ENCODE measurements at regions not wholly inside any gene's neighbourhood (a gene's known extent, or its start where the extent isn't known, plus 50 kb on each side); places are given as distances from the start of the nearest gene placed in this dataset.

GRCh38 chr1:47551971-47552528, 114.2 kb downstream of the FOXD2 start:
- intact Hi-C loops (cut with DNase I): no loop called here
- no peaks in the 10 kb centered on the region for H3K9me3 ChIP-seq
- TF ChIP-seq EP300 (IDR thresholded peaks at IDR 0.05): no peak
- TF ChIP-seq POLR2A (IDR thresholded peaks at IDR 0.05): no peak
- no peak for TF ChIP-seq CTCF (IDR thresholded peaks at IDR 0.05)
- TF ChIP-seq POLR2AphosphoS5 (IDR thresholded peaks at IDR 0.05): no peak
- H3K36me3 ChIP-seq: no peaks in the 10 kb centered on the region
- H3K27me3 ChIP-seq: peaks cover 0 to 18% (median 0%) of the 10 kb centered on the region in 3 donors
- 91 to 94% methylated on average over 4 of the region's 4 CpGs for WGBS, 2 donors
- H3K4me3 ChIP-seq: no peak overlapping the region
- no peak overlapping the region for H3K27ac ChIP-seq
- H3K4me1 ChIP-seq: no peaks in the 10 kb centered on the region
- no peak for DNase-seq

- Histone ChIP-seq H3K36me3 (no peaks in the 10 kb centered on the region), H3K4me1 (peaks cover 0 to 6% (median 0%) of the 10 kb centered on the region in 4 donors), H3K9me3 (no peaks in the 10 kb centered on the region), H3K27me3 (peaks cover 0 to 18% (median 0%) of the 10 kb centered on the region in 3 donors), H3K4me3 (no peak overlapping the region), H3K27ac (no peak overlapping the region)
- intact Hi-C loops (cut with DNase I): no loop called here
- TF ChIP-seq POLR2A (IDR thresholded peaks at IDR 0.05) (no peak), EP300 (IDR thresholded peaks at IDR 0.05) (no peak), CTCF (IDR thresholded peaks at IDR 0.05) (no peak), POLR2AphosphoS5 (IDR thresholded peaks at IDR 0.05) (no peak)
- 91 to 94% methylated on average over 5 of the region's 5 CpGs for WGBS, 2 donors
- DNase-seq: no peak
These were observed 116.2 kb downstream of the FOXD2 start for GRCh38 chr1:47554082-47554481.

GRCh38 chr1:47554901-47555300, 117.1 kb downstream of the FOXD2 start:
- TF ChIP-seq EP300 (IDR thresholded peaks at IDR 0.05) (no peak), POLR2AphosphoS5 (IDR thresholded peaks at IDR 0.05) (no peak), CTCF (IDR thresholded peaks at IDR 0.05) (no peak), POLR2A (IDR thresholded peaks at IDR 0.05) (no peak)
- WGBS, 2 donors: 31 to 75% methylated on average over 1 of the region's 1 CpG
- Histone ChIP-seq H3K27me3 (peaks cover 0 to 21% (median 0%) of the 10 kb centered on the region in 3 donors), H3K4me1 (peaks cover 0 to 8% (median 0%) of the 10 kb centered on the region in 4 donors), H3K27ac (no peak overlapping the region), H3K4me3 (no peak overlapping the region), H3K9me3 (no peaks in the 10 kb centered on the region), H3K36me3 (no peaks in the 10 kb centered on the region)
- intact Hi-C loops (cut with DNase I): no loop called here
- no peak for DNase-seq

GRCh38 chr1:47555306-47555705, 117.5 kb downstream of the FOXD2 start:
- intact Hi-C loops (cut with DNase I): no loop called here
- H3K27me3 ChIP-seq: peaks cover 0 to 25% (median 0%) of the 10 kb centered on the region in 3 donors
- TF ChIP-seq EP300 (IDR thresholded peaks at IDR 0.05): no peak
- no peak for TF ChIP-seq POLR2AphosphoS5 (IDR thresholded peaks at IDR 0.05)
- no peak for TF ChIP-seq POLR2A (IDR thresholded peaks at IDR 0.05)
- no peak for TF ChIP-seq CTCF (IDR thresholded peaks at IDR 0.05)

More at GRCh38 chr1:47555306-47555705, 117.5 kb downstream of the FOXD2 start:
- Histone ChIP-seq H3K27ac (no peak overlapping the region), H3K9me3 (no peaks in the 10 kb centered on the region), H3K4me1 (peaks cover 0 to 8% (median 0%) of the 10 kb centered on the region in 4 donors), H3K4me3 (no peak overlapping the region), H3K36me3 (no peaks in the 10 kb centered on the region)
- DNase-seq: no peak
- WGBS, 2 donors: 18 to 69% methylated on average over 2 of the region's 2 CpGs

All from sigmoid colon (tissue), 6 donors.